Dendritic cell treated with granulocyte-macrophage colony-stimulating factor and Interleukin-4, amounts not matched to agents 40 ng/mL and 50 ng/mL, for 4 days (primary cell): ENCODE measurements at regions not wholly inside any gene's neighbourhood (a gene's known extent, or its start where the extent isn't known, plus 50 kb on each side); places are given as distances from the start of the nearest gene placed in this dataset.
"Not testable (repeated sequence)": the region's sequence is repeated elsewhere in the genome, so short reads cannot be mapped to it uniquely, and the experiment has no call there.

Source experiments
- H3K27ac Mint-ChIP-seq: one replicate; pipeline ENCODE4 v1.8.0; 2022; ENCODE audit warnings: mild to moderate bottlenecking, mixed read lengths
- H3K27me3 Mint-ChIP-seq: one replicate; pipeline ENCODE4 v1.8.0; 2022; ENCODE audit warnings: mild to moderate bottlenecking, mixed read lengths
- H3K36me3 Mint-ChIP-seq: one replicate; pipeline ENCODE4 v1.8.0; 2022; ENCODE audit warnings: low read depth, mixed read lengths
- H3K4me1 Mint-ChIP-seq: one replicate; pipeline ENCODE4 v1.8.0; 2022; ENCODE audit warnings: low read depth, mixed read lengths
- H3K4me3 Mint-ChIP-seq: one replicate; pipeline ENCODE4 v1.8.0; 2022; ENCODE audit warnings: mild to moderate bottlenecking, moderate library complexity, mixed read lengths
- H3K9me3 Mint-ChIP-seq: one replicate; pipeline ENCODE4 v1.8.0; 2022; ENCODE audit warnings: mixed read lengths
- intact Hi-C: fragments of 100-400 bp; cut with micrococcal nuclease; formaldehyde crosslinking; loops from one replicate; pipeline ENCODE4 v1.15.0; 2022

DNA sequence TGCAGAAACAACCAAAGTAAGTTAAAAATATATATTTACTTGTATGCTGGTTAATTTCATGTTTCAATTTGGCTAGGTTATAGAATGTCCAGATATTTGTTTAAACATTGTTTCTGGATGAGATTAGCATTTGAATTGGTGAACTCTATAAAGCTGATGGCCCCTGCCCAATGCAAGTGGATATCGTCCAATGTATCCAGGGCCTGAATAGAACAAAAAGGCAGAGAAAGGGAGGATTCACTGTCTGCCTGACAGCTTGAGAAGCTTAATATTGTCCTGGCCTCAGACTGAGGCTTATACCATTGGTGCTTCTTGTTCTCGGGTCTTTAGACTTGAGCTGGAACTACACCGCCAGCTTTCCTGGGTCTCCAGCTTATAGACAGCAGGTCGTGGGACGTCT, 446.7 kb upstream of the ACTBL2 start:
- Mint-ChIP-seq H3K4me3 (no peak overlapping the region), H3K4me1 (peaks cover 8% of the 10 kb centered on the region), H3K27me3 (no peaks in the 10 kb centered on the region), H3K36me3 (no peaks in the 10 kb centered on the region), H3K27ac (no peak overlapping the region), H3K9me3 (peaks cover 19% of the 10 kb centered on the region)
- intact Hi-C loops = no loop called here

DNA sequence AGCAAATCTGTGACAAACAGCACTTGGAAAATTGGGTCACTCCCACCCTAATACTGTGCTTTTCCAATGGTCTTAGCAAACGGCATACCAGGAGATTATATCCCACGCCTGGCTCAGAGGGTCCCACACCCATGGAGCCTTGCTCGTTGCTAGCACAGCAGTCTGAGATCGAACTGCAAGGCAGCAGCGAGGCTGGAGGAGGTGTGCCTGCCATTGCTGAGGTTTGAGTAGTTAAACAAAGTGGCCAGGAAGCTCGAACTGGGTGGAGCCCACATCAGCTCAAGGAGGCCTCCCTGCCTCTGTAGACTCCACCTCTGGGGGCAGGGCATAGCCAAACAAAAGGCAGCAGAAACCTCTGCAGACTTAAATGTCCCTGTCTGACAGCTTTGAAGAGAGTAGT, 440.5 kb upstream of the ACTBL2 start:
- H3K27me3 Mint-ChIP-seq, H3K4me3 Mint-ChIP-seq, H3K27ac Mint-ChIP-seq, H3K36me3 Mint-ChIP-seq, H3K4me1 Mint-ChIP-seq, intact Hi-C loops: not testable (repeated sequence)
- H3K9me3 Mint-ChIP-seq = peaks cover 44% of the 10 kb centered on the region

- peaks cover 3% of the 10 kb centered on the region for H3K9me3 Mint-ChIP-seq
- intact Hi-C loops = no loop called here
- no peak overlapping the region for H3K4me3 Mint-ChIP-seq
- no peaks in the 10 kb centered on the region for H3K4me1 Mint-ChIP-seq
- H3K27ac Mint-ChIP-seq = no peak overlapping the region
- H3K27me3 Mint-ChIP-seq = no peaks in the 10 kb centered on the region
- no peaks in the 10 kb centered on the region for H3K36me3 Mint-ChIP-seq
Measured at GRCh38 chr5:57917004-57917403, 434.4 kb upstream of the ACTBL2 start.

- Mint-ChIP-seq H3K9me3 (no peaks in the 10 kb centered on the region), H3K36me3 (no peaks in the 10 kb centered on the region), H3K4me1 (no peaks in the 10 kb centered on the region), H3K27ac (no peak overlapping the region), H3K4me3 (no peak overlapping the region), H3K27me3 (no peaks in the 10 kb centered on the region)
- intact Hi-C loops = no loop called here
Measured at GRCh38 chr5:57915536-57915935, 432.9 kb upstream of the ACTBL2 start.

DNA sequence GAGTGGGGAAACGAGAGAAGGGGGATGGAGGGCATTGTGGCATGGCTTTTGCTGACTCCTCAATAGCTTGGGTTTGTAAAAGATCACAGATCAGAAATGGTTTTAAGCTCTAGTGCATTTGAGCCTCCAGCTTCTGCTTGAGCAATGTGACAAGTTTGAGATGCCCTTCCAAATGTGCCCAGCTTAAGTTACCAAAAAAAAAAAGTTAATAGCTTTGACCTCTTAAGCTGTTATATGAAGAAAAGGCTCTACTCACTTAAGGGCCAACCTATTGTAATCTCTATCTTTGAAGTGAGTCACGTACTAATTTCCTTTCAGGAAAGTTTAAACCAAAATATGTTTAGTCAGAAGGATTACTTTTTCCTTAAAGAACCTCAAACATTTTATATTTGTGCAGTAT, 428.8 kb upstream of the ACTBL2 start:
- Mint-ChIP-seq H3K4me3 (no peak overlapping the region), H3K27me3 (no peaks in the 10 kb centered on the region), H3K4me1 (no peaks in the 10 kb centered on the region), H3K9me3 (no peaks in the 10 kb centered on the region), H3K36me3 (no peaks in the 10 kb centered on the region), H3K27ac (no peak overlapping the region)
- intact Hi-C loops = no loop called here

DNA sequence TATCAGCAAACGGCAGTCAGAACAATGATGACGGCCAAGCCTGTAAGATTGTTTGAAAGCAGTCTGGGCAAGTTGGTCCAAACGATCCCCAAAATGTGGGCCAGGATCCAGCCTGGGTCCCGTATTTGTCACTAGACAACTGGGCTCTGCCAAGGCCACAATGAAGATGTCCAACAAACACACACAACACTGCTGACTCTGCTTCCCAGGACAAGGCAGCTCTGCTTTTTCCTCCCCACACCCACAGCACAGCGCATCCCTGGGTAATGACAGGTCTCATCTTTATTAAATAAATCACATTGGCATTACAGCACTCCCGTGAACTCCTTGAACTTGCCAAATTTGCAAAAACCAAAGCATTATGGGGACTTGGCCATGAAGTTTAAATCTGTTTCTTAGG, 424.1 kb upstream of the ACTBL2 start:
- Mint-ChIP-seq H3K27me3 (no peaks in the 10 kb centered on the region), H3K4me1 (no peaks in the 10 kb centered on the region), H3K9me3 (no peaks in the 10 kb centered on the region), H3K36me3 (no peaks in the 10 kb centered on the region), H3K4me3 (no peak overlapping the region), H3K27ac (no peak overlapping the region)
- intact Hi-C loops = no loop called here

GRCh38 chr5:57903458-57903857, 420.8 kb upstream of the ACTBL2 start:
- Mint-ChIP-seq H3K4me1 (no peaks in the 10 kb centered on the region), H3K27ac (no peak overlapping the region), H3K4me3 (no peak overlapping the region), H3K36me3 (no peaks in the 10 kb centered on the region), H3K9me3 (no peaks in the 10 kb centered on the region), H3K27me3 (no peaks in the 10 kb centered on the region)
- intact Hi-C loops = no loop called here

DNA sequence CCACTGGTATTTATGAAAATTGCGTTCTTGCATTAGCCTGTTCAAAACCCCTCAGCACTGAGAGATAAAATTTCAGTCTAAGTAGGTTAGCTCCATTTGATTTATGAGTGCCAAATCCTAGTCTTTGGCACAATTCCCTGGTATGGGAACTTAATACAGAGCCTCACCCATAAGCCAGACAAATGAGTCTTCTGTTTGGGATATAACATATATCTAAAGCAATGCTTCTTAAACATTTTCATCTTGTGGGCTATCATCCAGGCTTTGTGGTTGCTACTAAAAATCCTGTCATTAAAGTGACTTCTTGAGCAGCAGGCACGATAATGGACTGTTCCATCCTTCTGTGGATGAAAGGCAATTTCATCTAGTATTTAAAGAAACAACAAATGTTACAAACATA, 419.5 kb upstream of the ACTBL2 start:
- Mint-ChIP-seq H3K27ac (no peak overlapping the region), H3K36me3 (no peaks in the 10 kb centered on the region), H3K4me3 (no peak overlapping the region), H3K4me1 (no peaks in the 10 kb centered on the region), H3K27me3 (no peaks in the 10 kb centered on the region), H3K9me3 (no peaks in the 10 kb centered on the region)
- intact Hi-C loops = no loop called here

GRCh38 chr5:57900381-57900944, 417.9 kb upstream of the ACTBL2 start:
- Mint-ChIP-seq H3K27me3 (no peaks in the 10 kb centered on the region), H3K36me3 (no peaks in the 10 kb centered on the region), H3K4me3 (no peak overlapping the region), H3K9me3 (no peaks in the 10 kb centered on the region), H3K27ac (no peak overlapping the region), H3K4me1 (no peaks in the 10 kb centered on the region)
- intact Hi-C loops = no loop called here

DNA sequence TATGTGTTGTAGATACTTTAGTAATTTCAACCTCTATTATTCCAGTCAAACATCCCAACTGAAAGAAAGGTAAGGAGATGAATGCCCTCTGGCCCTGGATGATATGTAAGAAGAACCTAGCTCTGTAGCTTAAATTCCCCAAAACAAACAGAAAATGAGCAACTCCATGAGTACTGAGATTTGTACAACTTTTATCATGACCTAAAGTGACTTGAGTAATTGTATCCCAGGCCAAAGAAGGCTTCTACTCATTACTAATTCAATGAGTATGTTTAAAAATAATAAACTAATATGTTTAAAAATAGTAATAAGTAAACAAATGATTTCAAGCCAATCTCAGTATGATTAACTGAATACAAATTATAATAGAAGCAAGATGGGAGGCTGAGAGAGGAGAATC, 414.0 kb upstream of the ACTBL2 start:
- intact Hi-C loops = no loop called here
- no peak overlapping the region for H3K4me3 Mint-ChIP-seq
- no peaks in the 10 kb centered on the region for H3K27me3 Mint-ChIP-seq
- no peaks in the 10 kb centered on the region for H3K36me3 Mint-ChIP-seq
- no peak overlapping the region for H3K27ac Mint-ChIP-seq
- H3K9me3 Mint-ChIP-seq = no peaks in the 10 kb centered on the region
- no peaks in the 10 kb centered on the region for H3K4me1 Mint-ChIP-seq

- intact Hi-C loops = no loop called here
- Mint-ChIP-seq H3K36me3 (no peaks in the 10 kb centered on the region), H3K27ac (no peak overlapping the region), H3K27me3 (no peaks in the 10 kb centered on the region), H3K4me3 (no peak overlapping the region), H3K9me3 (no peaks in the 10 kb centered on the region), H3K4me1 (no peaks in the 10 kb centered on the region)
Measured at GRCh38 chr5:57895766-57896165, 413.2 kb upstream of the ACTBL2 start.

DNA sequence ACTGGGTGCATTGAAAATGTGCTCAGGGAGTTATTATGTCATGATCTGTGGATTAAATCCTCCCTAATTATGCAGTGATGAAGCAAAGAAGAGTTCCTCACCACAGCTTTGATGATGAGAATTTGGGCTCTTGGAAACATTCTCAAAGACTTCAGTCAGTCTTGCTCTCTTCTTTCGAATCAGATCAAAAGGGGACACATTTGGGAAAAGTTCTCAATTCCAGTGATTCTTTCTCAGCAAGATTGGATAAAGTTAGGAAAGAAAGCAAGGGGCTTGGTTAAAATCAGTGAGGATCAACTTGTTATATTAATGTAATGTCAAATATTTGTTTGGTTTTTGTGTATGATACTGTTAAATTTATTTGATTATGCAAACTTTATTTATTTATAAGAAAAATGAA, 411.3 kb upstream of the ACTBL2 start:
- H3K36me3 Mint-ChIP-seq = no peaks in the 10 kb centered on the region
- no peak overlapping the region for H3K4me3 Mint-ChIP-seq
- intact Hi-C loops = no loop called here
- no peaks in the 10 kb centered on the region for H3K4me1 Mint-ChIP-seq
- no peak overlapping the region for H3K27ac Mint-ChIP-seq
- H3K27me3 Mint-ChIP-seq = no peaks in the 10 kb centered on the region
- H3K9me3 Mint-ChIP-seq = no peaks in the 10 kb centered on the region

GRCh38 chr5:57891443-57891842, 408.8 kb upstream of the ACTBL2 start:
- H3K4me1 Mint-ChIP-seq = no peaks in the 10 kb centered on the region
- no peaks in the 10 kb centered on the region for H3K27me3 Mint-ChIP-seq
- no peak overlapping the region for H3K4me3 Mint-ChIP-seq
- H3K36me3 Mint-ChIP-seq = no peaks in the 10 kb centered on the region
- no peak overlapping the region for H3K27ac Mint-ChIP-seq
- intact Hi-C loops = no loop called here
- no peaks in the 10 kb centered on the region for H3K9me3 Mint-ChIP-seq

- Mint-ChIP-seq H3K36me3 (no peaks in the 10 kb centered on the region), H3K4me3 (no peak overlapping the region)
- intact Hi-C loops = no loop called here
Measured at GRCh38 chr5:57889558-57889957, 406.9 kb upstream of the ACTBL2 start.

DNA sequence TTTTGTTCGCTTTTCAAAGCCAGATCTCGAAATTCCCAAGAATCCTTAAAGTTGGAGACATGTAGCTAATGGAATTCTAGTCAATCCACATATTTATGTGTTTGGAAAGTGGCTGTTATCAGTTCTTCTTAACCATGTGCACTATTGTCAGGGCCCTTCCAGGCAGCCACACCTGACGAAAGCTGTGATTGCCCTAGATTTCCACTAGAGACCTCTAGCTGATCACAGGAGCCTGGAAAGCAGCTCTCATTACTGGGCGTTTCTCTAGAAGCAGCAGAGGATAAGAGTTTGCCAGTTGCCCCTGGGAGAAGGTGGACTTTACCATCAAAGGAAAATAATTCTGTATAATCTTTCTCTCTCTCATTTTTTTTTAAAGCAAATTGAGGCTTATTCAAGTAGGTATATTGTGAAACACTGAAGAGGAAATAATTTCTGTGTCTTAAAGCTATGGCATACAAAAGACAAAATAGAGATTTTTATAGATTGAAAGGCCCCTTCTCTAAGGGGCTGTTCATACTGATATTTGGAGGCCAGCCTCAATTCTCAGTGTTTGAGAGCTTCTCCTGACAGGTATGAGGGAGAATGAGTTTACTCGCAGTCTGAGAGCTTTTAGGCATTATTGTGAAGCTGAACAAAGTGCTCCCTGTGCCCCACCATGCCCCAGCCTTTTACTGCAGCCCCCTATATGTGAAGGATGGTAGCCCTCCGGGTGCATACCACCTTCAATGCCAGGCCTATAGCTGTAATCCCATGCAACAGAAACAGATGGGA, 405.4 kb upstream of the ACTBL2 start:
- Mint-ChIP-seq H3K36me3 (no peaks in the 10 kb centered on the region), H3K9me3 (no peaks in the 10 kb centered on the region), H3K4me3 (no peak overlapping the region), H3K27me3 (no peaks in the 10 kb centered on the region), H3K27ac (no peak overlapping the region), H3K4me1 (no peaks in the 10 kb centered on the region)
- intact Hi-C loops = loop anchor here (1.0 kb wide), 1 partner anchor 572 kb away; the partner anchor contains the start of gene PLK2

More at GRCh38 chr5:57889558-57889957, 406.9 kb upstream of the ACTBL2 start:
- no peaks in the 10 kb centered on the region for H3K4me1 Mint-ChIP-seq
- H3K27me3 Mint-ChIP-seq = no peaks in the 10 kb centered on the region
- no peak overlapping the region for H3K27ac Mint-ChIP-seq
- no peaks in the 10 kb centered on the region for H3K9me3 Mint-ChIP-seq
